CD4-positive, alpha-beta T cell (primary cell): ENCODE measurements at regions not wholly inside any gene's neighbourhood (a gene's known extent, or its start where the extent isn't known, plus 50 kb on each side); places are given as distances from the start of the nearest gene placed in this dataset.

ENCODE experiments used
- ATAC-seq: fragments of 200-7000 bp; cut with Tn5 transposase; one replicate; pipeline ENCODE4 v1.10.0; 2022; ENCODE audit warnings: mild to moderate bottlenecking; ENCODE audit not compliant: poor library complexity
- CTCF ChIA-PET: fragments of 350-600 bp; sonication (Branson Sonifier 250); formaldehyde crosslinking; loops from one replicate; lab custom pipeline; 2021; ENCODE audit warnings: antibody characterized with exemption, inconsistent platforms; lab: Charles Lee
- POLR2A ChIA-PET: fragments of 350-600 bp; sonication (Branson Sonifier 250); formaldehyde crosslinking; loops from one replicate; lab custom pipeline; 2021; ENCODE audit warnings: antibody characterized with exemption, inconsistent platforms; lab: Charles Lee
- DNase-seq, 14 experiments: peaks; one replicate each; pipeline ENCODE4 v3.0.0-alpha.2; 2013 to 2020; ENCODE audit warnings: mixed read lengths in 2 of 14
- H3K27ac ChIP-seq, 2 donors: one replicate each; pipeline versions ENCODE4 v1.5.1 to v1.7.0; 2013; ENCODE audit warnings: low read length in 2 of 2, low read depth in 1 of 2, mild to moderate bottlenecking in 1 of 2
- H3K27me3 ChIP-seq, 2 experiments: 1 replicate in 1 of 2; 2 replicates in 1 of 2; pipeline versions ENCODE4 v1.6.1 to v1.7.0; 2013; ENCODE audit warnings: low read length in 2 of 2, control low read depth in 1 of 2, mild to moderate bottlenecking in 1 of 2, moderate library complexity in 1 of 2; ENCODE audit not compliant: insufficient read depth in 2 of 2, control insufficient read depth in 1 of 2
- H3K36me3 ChIP-seq: one replicate; pipeline ENCODE4 v1.6.1; 2013; ENCODE audit warnings: low read length, control low read depth; ENCODE audit not compliant: insufficient read depth
- H3K4me1 ChIP-seq: one replicate; pipeline ENCODE4 v1.6.1; 2013; ENCODE audit warnings: low read length, control low read depth; ENCODE audit not compliant: insufficient read depth
- H3K4me3 ChIP-seq: one replicate; pipeline ENCODE4 v1.5.1; 2013; ENCODE audit warnings: mild to moderate bottlenecking, low read length, moderate library complexity
- H3K9me3 ChIP-seq, 2 experiments: 1 replicate in 1 of 2; 2 replicates in 1 of 2; pipeline versions ENCODE4 v1.6.1 to v1.7.0; 2013; ENCODE audit warnings: low read length in 2 of 2, mild to moderate bottlenecking in 2 of 2, control low read depth in 1 of 2, moderate library complexity in 1 of 2; ENCODE audit not compliant: control insufficient read depth in 1 of 2, insufficient read depth in 1 of 2
- H3K27ac Mint-ChIP-seq: one replicate; pipeline ENCODE4 v1.8.0; 2020; ENCODE audit warnings: mixed read lengths
- H3K27me3 Mint-ChIP-seq: one replicate; pipeline ENCODE4 v1.8.0; 2021; ENCODE audit warnings: mixed read lengths
- H3K36me3 Mint-ChIP-seq: one replicate; pipeline ENCODE4 v1.8.0; 2021; ENCODE audit warnings: low read depth, mixed read lengths
- H3K4me1 Mint-ChIP-seq: one replicate; pipeline ENCODE4 v1.8.0; 2021; ENCODE audit warnings: low read depth, mixed read lengths
- H3K4me3 Mint-ChIP-seq: one replicate; pipeline ENCODE4 v1.8.0; 2020; ENCODE audit warnings: mild to moderate bottlenecking, mixed read lengths
- H3K9me3 Mint-ChIP-seq: one replicate; pipeline ENCODE4 v1.8.0; 2020; ENCODE audit warnings: mixed read lengths
- intact Hi-C, 2 experiments: fragments of 100-400 bp; cut with DNase I in 1 of 2; cut with micrococcal nuclease in 1 of 2; formaldehyde crosslinking; loops; one replicate each; pipeline versions ENCODE4 v1.15.1 to v1.9.0; 2023 to 2025; cut with DNase I, micrococcal nuclease
- TF ChIP-seq, protein P1 (sequence below): fragments of 200-600 bp; IDR thresholded peaks from one replicate; pipeline ENCODE4 v1.8.0; 2022; ENCODE audit warnings: antibody characterized with exemption, mild to moderate bottlenecking

DNA sequence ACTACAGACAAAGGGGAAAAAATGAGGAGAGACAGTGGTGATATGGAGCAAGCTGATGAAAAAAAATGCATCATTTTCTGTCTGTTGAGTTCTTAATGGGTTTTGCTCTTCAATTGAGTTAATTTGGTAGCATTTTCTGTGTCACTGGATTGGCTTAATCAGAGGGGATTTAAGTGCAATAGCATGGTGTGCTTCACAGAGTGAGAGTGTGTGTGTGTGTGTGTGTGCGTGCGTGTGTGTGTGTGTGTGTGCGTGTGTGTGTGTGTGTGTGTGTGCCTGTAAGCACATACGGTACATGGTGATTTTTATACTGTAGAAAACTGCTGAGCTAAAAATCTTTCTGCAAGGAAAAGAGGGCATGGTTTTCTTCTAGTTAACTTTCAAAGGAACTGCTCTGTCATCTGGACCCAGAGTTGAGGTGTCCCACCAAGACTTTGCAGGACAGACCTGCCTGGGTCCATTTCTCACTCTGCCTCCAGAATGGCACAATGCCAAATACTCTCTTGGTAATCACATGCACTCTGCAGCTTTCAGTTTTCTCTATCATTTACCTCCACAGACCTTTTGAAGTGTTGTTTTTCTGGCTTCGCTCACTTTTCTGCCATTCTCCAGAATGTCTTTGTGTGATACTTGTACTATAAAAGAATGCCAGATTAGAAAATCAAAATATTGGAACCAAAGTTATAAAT is 952.6 kb upstream of the SOX9 start:
- intact Hi-C loops, result no loop called here
- H3K4me3 Mint-ChIP-seq, result no peak overlapping the region
- H3K9me3 Mint-ChIP-seq, result peaks cover 4% of the 10 kb centered on the region
- ATAC-seq (no peak), DNase-seq (no peak)
- Histone ChIP-seq H3K4me1 (no peaks in the 10 kb centered on the region), H3K27ac (no peak overlapping the region), H3K36me3 (no peaks in the 10 kb centered on the region), H3K9me3 (peaks cover 0 to 5% of the 10 kb centered on the region in 2 experiments), H3K27me3 (no peaks in the 10 kb centered on the region), H3K4me3 (no peak overlapping the region)
- ChIA-PET CTCF (no interaction called here), POLR2A (no interaction called here)
- no peaks in the 10 kb centered on the region for H3K36me3 Mint-ChIP-seq
- TF ChIP-seq, protein P1, sequence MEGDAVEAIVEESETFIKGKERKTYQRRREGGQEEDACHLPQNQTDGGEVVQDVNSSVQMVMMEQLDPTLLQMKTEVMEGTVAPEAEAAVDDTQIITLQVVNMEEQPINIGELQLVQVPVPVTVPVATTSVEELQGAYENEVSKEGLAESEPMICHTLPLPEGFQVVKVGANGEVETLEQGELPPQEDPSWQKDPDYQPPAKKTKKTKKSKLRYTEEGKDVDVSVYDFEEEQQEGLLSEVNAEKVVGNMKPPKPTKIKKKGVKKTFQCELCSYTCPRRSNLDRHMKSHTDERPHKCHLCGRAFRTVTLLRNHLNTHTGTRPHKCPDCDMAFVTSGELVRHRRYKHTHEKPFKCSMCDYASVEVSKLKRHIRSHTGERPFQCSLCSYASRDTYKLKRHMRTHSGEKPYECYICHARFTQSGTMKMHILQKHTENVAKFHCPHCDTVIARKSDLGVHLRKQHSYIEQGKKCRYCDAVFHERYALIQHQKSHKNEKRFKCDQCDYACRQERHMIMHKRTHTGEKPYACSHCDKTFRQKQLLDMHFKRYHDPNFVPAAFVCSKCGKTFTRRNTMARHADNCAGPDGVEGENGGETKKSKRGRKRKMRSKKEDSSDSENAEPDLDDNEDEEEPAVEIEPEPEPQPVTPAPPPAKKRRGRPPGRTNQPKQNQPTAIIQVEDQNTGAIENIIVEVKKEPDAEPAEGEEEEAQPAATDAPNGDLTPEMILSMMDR, result no peak
- no peaks in the 10 kb centered on the region for H3K27me3 Mint-ChIP-seq
- H3K27ac Mint-ChIP-seq, result no peak overlapping the region
- H3K4me1 Mint-ChIP-seq, result no peaks in the 10 kb centered on the region

DNA sequence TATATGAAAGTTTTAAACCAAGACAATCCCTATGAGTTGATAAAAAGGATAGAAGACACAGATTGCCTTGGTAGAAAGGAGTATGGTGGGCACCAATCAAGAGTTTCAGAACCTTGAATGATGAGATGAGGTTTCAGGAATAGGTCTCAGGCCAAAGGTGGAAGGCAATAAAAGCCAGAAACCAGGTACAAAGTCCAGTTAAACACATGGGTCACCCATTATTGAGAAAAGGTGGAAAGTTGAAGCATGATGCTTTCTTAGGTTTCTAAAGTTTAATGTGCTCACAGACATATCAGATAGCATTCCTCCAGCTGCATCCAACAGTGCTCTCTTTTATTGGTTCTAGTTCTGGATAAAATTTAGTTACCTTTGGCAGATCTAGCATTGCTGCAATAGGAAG is 950.8 kb upstream of the SOX9 start:
- ChIA-PET POLR2A (no interaction called here), CTCF (no interaction called here)
- Histone ChIP-seq H3K36me3 (no peaks in the 10 kb centered on the region), H3K27me3 (no peaks in the 10 kb centered on the region), H3K4me3 (no peak overlapping the region), H3K4me1 (no peaks in the 10 kb centered on the region), H3K9me3 (peaks cover 0 to 5% of the 10 kb centered on the region in 2 experiments), H3K27ac (no peak overlapping the region)
- ATAC-seq (no peak), DNase-seq (no peak)
- Mint-ChIP-seq H3K27me3 (no peaks in the 10 kb centered on the region), H3K27ac (no peak overlapping the region), H3K36me3 (no peaks in the 10 kb centered on the region), H3K9me3 (peaks cover 6% of the 10 kb centered on the region), H3K4me1 (no peaks in the 10 kb centered on the region), H3K4me3 (no peak overlapping the region)
- intact Hi-C loops, result no loop called here
- TF ChIP-seq, protein P1, result no peak

DNA sequence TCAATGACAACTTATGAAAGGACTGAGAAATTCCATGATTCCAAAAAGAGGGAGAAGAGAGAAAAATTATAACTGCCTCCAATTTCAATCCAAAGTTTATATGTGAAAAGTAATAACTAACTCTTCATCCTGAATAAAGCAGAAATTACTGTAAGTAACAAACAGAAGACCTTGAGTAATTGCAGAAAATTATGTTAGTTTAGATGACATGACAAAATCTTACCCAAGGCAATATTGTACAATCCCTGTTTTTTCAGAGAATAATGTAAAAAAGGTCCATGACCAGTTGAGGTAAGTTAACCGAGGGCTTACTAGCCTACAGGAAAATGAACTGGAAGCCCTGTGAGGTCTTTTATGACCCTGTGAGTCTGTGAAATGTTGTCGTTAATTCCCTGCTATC is 949.5 kb upstream of the SOX9 start:
- TF ChIP-seq, protein P1, result no peak
- intact Hi-C loops, result no loop called here
- no peaks in the 10 kb centered on the region for H3K27me3 ChIP-seq
- H3K36me3 ChIP-seq, result no peaks in the 10 kb centered on the region
- no peaks in the 10 kb centered on the region for H3K4me1 Mint-ChIP-seq
- no peak for ATAC-seq
- CTCF ChIA-PET, result no interaction called here
- DNase-seq, result no peak
- no peak overlapping the region for H3K4me3 ChIP-seq
- peaks cover 6% of the 10 kb centered on the region for H3K9me3 Mint-ChIP-seq
- H3K27me3 Mint-ChIP-seq, result no peaks in the 10 kb centered on the region
- no peak overlapping the region for H3K4me3 Mint-ChIP-seq
- POLR2A ChIA-PET, result no interaction called here
- H3K36me3 Mint-ChIP-seq, result no peaks in the 10 kb centered on the region
- H3K27ac Mint-ChIP-seq, result no peak overlapping the region
- no peaks in the 10 kb centered on the region for H3K4me1 ChIP-seq
- H3K27ac ChIP-seq, result no peak overlapping the region
- peaks cover 0 to 5% of the 10 kb centered on the region in 2 experiments for H3K9me3 ChIP-seq
